ENCODE measurements at regions not wholly inside any gene's neighbourhood (a gene's known extent, or its start where the extent isn't known, plus 50 kb on each side); places are given as distances from the start of the nearest gene placed in this dataset.
A peak's percentile ranks its signal among the peaks of the same experiment; 100 is the strongest.

DNA sequence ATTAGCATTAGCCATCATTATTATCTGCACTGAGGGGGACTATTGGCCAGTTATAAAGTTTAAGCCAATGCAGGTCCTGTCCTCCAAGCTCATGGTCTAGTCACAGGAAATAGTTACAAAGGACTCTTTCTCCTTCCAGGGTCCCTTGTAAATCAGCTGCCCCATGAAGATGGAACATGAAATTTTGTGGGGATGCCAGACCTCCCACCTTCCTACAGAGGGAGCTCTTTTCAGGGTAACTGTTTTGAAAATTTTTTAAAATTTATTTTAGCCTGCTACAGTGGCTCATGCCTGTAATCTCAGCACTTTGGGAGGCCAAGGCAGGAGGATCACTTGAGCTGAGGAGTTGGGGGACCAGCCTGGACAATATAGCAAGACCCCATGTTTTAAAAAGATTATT, 124.4 kb upstream of the SLC34A2 start:
- DNase-seq = no peak

DNA sequence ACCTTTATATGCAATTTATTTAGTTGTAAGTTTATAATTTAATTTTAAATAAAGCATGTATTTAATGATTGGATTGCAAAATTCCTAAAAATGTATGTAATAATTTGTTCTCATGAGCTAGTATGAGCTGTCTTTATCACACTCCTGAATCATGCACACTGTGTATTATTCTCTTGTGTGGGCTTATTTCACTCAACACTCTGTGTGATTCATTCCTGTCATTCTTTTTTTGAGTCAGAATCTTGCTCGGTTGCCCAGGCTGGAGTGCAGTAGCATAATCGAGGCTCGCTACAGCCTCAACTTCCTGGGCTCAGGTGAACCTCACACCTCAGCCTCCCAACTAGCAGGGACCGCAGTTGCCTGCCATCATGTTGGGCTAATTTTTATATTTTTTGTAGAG, 123.1 kb upstream of the SLC34A2 start:
- no peak for DNase-seq

DNA sequence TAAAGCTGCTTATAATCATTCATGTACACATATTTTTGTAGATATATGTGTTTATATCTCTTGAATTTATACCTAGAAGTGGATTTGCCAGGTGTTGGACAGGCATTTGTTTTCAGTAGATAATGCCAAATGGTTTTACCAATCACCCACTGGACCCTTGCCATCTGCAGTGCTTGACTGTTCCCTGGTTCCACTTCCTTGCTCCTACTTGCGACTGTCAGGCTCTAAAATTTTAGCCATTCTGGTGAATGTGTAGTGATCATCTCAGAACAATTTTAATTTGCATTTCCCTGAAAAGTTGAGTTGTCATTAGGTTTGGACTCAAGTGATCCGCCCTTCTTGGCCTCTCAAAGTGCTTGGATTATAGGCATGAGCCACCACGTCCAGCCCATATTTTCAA, 122.4 kb upstream of the SLC34A2 start:
- DNase-seq = no peak

DNA sequence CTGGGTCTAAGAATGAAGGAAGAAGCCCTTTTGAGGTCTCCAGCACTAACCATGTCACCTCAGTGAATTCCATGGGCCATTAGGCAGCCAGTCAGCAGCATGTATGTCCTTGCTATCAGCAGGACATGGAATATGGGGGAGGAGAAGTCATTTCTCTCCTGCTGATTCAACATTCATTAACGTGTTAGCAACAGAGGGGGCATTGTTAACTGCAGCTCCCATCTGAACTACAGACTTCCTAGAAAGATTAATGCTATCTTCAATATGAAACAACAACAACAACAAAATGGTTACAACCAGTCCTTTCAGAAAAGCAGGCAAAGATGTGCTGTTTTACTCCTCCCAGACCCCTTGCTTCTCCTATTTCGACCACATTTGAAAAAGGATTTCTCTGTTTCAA, 120.4 kb upstream of the SLC34A2 start:
- peak; percentile 53 for DNase-seq

DNA sequence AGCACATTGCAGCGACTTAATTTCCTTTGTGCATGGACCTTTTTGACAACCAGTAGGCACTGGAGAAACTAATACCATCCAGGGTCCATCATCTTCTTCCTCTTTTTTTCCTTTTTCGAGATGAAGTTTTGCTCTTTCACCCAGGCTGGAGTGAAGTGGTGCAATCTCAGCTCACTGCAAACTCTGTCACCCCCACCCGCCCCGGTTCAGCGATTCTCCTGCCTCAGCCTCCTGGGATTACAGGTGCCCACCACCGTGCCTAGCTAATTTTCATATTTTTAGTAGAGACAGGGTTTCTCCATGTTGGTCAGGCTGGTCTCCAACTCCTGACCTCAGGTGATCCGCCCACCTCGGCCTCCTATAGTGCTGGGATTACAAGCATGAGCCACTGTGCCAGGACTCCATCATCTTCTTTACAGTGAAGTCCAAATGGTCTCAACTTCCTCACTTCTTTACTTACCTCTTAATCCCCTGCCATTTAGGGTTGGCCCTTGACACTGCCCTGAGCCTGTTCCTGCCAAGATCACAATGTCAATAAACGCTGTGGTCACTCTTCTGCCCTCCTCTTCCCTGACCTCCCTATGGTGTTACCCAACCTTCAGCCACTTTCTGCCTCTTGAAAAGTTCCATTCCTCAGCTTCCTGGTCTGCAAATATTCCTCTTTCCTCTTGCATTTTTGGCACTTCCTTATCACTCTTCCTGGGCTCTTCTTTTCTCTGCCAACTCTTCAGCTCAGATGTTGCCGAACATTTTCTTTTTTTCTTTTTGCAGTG, 119.8 kb upstream of the SLC34A2 start:
- DNase-seq = no peak

DNA sequence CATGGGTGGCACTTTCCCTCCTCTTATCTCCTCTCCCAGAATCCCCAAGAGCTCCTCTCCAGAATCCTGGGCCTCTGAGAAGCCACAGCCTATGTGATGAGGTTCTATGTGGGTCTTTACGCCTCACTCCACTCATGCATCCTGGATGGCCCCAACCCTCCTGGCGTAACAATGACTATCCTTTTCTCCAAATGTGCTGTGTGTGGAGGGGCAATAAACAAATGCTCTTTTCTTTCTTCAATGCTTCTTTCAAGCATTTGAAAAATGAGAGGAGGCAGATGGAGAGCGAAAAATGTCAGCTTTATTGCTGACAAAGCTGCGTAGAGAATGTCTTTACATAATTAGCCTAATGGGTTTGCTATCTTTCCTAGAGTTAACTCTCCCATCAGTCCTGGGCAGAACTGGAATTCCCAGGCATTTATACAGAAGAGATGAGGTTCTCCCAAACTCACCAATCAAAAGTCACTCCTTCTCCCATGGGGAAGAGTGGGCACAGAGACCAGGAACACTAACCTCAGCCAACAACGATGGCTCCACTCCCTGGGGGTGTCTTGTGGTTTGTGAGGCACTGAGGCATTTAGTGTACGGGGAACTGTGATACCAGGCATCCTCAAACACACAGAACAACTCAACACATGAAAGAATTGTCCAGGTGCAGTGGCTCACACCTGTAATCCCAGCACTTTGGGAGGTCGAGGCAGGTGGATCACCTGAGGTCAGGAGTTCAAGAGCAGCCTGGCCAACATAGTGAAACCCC, 118.9 kb upstream of the SLC34A2 start:
- DNase-seq = no peak

DNA sequence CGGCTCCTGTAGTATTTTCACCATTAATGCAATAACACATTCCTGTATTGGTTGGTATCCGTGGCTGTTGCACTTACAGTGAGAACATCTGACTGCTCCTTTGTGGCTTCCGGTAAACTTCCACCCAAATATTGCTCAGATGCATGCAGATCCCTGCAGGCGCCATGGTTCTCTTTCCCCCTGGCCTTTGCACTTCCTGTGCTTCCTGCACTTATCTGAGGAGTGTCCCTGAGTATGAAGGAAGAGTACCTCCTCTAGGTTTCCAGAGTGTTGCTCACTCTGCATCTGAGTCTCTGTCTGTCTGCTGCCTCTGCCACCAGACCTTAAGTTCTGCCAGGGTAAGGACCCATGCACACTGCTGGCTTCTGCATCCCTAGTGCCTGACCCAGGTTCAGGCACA, 117.2 kb upstream of the SLC34A2 start:
- DNase-seq = no peak

DNA sequence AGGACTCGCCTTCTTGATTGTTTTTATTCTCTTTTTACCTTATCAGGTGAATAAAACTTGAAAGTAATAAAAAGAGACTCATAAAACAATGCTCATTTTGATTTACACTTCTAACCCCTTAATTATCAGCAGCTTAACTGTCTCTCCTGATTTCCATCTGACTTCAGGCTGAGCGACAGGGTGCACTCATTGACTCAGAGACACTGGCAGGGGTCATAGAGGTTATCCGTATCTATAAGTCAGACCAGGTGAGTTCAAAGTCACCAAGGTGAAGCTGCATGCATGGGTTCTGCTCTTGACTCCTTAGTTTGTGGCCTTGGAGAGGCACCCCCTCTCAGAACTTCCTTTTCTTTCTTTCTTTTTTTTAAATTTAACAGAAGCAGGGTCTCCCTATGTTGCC, 116.4 kb upstream of the SLC34A2 start:
- DNase-seq = no peak

DNA sequence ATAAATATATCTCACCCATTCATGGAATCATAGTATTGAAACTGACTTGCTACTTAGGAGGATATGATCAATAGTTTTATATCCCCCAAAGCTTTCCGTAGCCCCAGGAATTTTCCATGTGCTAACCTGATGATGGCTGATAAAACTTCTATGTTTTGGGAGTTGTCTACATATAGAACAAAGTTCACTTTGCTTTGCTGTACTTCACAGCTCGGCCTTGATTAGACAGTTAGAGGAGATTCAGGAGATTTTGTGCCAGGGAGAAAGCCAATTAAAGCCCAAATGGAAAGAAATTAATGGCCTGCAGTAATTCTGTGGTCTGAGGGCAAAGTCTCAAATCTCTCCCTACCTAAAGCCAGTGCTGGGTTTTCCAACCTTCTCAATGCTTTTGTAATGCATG, 114.9 kb upstream of the SLC34A2 start:
- DNase-seq = no peak

DNA sequence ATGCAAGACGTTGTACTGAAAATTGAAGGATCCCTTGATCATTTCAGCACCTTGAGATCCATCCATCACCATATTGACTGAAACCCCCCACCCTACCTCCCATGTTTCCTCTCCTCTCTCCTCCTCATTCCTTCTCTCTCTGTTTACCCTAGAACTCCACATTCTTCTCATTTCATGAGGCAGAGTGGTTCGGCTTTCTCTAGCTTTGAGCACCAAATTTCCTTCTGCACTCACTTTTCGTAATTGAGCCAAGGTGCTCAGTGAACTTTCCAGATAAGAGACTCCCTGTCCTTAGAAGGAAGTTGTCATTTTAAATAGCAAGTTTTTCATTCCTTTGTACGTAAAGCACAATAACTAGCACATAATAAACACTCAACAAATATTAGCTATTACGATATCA, 108.3 kb upstream of the SLC34A2 start:
- DNase-seq = no peak

DNA sequence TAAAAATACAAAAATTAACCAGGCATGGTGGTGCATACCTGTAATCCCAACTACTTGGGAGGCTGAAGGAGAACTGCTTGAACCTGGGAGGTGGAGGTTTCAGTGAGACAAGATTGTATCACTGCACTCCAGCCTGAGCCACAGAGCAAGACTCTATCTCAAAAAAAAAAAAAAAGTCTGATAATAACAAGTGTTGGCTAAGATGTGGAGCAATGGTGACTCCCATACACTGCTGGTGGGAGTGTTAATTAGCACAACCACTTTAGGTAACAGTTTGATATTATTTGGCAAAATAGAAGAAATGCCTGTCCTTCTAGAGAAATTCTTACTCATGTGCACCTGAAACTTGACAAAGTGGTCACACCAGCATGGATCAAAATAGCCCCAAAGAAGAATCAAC, 106.2 kb upstream of the SLC34A2 start:
- DNase-seq = no peak

DNA sequence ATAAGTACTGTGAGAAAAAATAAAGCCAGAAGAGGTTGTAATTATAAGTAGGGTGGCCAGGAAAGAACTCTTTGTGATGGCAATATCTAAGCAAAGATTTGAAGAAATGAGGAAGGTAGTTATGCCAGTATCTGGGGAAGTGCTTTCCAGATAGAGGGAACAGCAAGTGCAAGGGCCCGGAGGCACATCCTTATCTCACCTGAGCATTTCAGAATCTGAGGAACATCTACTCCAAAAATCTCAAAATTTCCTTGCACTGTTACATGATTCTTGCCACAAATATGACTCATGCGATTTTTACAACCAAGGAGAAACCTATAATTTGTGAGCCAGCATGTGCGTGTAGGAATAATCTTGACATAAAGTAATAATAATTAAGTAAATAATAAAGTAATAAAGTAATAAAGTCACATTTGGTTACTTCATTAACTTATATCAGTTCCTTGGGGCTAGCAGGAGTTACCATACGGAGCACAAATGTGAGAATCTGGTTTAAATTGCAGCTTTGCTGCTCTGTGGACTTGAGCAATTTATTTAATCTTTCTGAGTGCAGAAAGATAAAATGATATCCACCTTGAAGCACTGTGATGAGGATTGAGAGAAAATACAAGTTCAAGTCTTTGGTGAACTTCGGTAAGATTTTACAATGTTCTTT, 105.1 kb upstream of the SLC34A2 start:
- DNase-seq = no peak

DNA sequence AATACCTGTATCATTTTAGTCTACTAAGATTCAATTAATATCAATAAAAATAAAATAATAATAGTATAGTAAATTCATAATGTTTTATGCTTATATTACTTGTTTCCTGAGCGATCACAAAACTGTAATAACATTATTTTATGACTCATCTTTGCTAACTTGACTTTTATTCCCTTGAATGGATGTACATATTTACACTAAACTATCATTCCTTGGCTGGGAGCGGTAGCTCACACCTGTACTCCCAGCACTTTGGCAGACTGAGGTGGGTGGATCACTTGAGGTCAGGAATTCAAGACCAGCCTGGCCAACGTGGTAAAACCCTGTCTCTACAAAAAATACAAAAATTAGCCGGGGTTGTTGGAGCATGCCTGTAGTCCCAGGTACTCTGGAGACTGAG, 104.0 kb upstream of the SLC34A2 start:
- no peak for DNase-seq

DNA sequence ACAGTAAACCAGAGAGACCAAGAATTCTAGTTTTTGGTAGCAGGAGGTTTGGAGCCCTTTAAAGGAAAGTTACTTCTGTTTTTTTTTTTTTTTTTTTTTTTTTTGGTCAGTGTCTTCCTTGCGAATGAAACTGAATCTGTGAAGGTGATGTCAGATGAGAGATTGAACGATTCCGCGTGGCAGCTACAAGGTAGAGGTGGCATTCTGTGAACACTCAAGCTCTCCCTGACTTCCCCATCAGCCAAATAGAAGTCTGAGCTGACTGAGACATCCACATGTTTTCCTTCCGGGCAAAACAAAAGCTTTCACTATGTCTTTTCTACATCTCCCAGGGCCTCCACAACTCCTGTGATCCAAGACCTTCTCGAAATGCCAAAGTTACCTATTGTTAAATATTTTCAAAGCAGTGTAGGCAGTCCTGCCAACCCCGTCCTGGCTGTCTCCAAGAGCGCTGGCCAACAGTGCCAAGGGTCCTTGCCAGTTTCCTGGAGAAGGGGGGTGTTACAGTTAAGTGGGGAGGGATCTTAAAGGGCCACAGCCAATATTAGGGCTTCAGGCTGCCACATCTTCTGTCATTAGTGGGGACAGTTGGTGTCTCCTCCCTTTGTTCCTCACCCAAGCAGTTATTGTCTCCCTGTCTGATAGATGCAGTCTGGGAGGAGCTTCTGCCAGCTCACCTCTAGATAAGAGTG, 102.9 kb upstream of the SLC34A2 start:
- no peak for DNase-seq

DNA sequence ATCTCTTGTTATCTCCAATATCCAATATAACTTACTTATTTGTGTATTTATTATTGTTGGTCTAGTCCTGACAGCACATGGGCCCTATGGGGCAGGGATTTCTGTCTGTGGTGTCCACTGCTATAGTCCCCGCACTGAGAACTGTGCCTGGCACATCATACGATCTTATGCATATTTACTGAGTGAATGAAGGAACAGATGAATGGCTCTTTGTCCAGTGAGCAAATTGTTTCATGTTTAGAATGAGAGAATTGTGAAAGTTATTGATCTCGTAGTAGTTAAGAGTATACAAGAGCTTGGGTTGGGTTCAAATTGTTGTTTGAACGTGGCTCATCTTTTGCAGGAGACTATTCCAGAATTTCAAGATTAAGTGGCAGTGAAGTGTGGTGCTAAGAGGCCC, 96.1 kb upstream of the SLC34A2 start:
- DNase-seq = no peak

DNA sequence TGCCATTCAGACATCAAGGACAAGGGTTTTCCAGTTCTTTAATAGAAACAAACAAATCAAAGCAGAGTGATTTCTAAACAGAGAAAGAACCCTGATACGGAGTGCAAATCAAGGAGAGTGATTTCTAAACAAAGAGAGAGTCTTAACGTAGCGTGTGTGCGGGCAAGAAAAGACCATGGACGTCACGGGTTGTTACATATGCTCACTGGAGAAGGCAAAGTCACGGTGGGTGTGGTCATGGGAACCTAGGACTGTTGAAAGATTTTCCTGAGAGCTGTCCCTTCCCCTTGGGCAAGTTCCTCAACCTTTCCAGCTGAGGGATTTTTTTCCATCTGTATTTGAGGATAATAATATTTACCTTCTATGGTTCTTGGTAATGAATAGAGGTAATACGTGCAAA, 95.0 kb upstream of the SLC34A2 start:
- no peak for DNase-seq

DNA sequence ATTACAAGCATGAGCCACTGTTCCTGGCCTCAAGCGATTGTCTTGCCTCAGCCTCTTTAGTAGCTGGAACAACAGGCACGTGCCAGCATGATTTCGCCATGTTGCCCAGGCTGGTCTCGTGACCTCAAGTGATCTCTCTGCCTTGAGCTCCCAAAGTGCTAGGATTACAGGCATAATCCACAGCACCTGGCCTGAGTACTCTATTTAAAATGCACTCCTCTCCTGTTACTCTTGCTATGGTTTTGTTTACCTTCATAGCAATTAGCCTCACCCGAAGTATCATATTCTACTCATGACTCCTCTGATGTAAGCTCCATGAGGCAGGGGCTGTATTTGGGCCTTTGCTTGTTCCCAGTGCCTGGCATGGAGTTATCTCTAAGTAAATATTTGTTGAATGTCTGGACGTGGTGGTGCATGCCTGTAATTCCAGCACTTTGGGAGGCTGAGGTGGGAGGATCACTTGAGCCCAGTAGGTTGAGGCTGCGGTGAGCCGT, 92.5 kb upstream of the SLC34A2 start:
- DNase-seq = peak; percentile 43

DNA sequence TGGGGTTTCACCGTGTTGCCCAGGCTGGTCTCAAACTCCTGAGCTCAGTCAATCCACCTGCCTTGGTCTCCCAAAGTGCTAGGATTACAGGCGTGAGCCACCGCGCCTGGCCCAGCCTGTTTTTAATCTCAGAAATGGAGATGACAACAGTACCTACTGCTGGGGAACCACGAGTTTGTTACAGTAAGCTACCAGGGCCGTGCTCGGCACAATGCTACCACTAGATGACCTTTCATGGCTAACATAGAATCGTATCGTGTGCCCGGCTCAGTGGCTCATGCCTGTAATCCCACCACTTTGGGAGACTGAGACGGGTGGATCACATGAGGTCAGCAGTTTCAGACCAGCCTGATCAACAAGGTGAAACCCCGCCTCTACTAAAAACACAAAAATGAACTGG, 90.8 kb upstream of the SLC34A2 start:
- DNase-seq = no peak

DNA sequence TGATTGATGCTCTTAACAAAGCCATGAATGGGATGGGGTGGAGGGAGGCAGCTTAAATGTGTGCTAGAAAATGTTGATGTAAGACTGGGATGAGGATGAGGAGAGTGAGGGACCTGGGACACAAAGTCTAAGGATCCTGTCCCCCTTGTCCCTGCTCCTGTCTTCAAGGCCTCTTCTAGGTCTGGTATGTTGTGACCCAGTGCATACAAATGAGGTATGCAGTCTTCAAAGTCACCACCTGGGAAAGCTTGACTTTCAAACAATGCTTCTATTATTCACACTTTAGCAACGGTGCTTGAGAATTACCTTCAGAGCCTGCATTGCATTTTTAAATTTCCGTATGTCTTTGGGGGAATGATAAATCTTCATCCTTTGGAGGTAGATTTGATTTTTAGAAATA, 88.4 kb upstream of the SLC34A2 start:
- DNase-seq = no peak

DNA sequence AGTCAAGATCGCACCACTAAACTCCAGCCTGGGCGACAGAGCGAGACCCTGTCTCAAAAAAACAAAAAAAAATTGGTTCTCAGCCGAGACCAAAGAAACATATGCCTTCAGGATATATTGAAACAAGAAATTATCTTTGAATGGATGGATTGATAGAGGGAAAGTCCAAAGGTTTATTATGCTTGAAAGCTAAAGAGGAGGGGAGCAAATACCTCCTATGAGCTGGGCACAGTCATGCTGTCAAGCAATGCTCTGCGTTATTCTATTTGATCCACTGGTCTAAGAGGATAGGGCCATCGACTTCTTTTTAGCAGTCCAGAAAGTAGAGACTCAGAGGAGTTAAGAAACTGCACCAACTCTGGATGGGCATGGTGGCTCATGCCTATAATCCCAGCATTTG, 85.9 kb upstream of the SLC34A2 start:
- no peak for DNase-seq

DNA sequence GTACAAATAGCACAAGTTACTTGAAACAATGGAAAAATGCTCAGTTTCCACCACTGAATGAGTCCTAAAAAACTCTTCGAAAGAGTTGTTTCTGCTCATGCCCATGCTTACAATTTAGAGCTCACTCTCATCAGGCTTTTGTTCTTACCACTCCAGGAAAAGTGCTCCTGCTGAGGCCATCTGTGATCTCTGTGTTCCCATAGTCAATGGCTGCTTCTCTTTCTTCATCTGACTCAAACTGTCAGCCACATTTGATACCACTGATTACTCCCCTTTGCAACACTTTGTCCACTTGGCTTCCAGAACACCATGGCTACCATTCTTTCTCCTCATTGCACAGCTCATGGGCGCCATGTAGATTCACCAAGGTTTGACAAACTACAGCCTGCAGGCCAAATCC, 80.0 kb upstream of the SLC34A2 start:
- peak; percentile 5 for DNase-seq

DNA sequence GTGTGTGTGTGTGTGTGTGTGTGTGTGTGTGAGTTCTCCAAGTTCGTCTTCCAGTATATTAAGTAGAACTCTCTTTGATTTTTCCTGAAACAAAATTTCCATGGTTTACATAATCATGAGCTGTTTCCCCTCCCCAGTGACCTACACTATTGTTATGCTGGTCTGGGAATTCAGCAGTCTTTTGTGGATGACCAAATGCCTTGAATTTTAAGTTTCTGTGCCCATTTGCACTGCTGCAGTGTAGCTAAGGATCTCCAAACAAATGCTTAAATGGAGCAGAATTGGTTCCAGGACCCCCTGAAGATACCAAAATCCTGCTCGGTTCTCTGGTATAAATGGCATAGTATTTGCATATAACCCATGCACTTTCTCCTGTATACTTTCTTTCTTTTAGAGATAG, 77.2 kb upstream of the SLC34A2 start:
- DNase-seq = no peak

Measured in NCI-H146 (cell line).